HT-29 (cell line): ENCODE measurements at regions not wholly inside any gene's neighbourhood (a gene's known extent, or its start where the extent isn't known, plus 50 kb on each side); places are given as distances from the start of the nearest gene placed in this dataset.
"Not testable (repeated sequence)": the region's sequence is repeated elsewhere in the genome, so short reads cannot be mapped to it uniquely, and the experiment has no call there.

Experiments used
- DNase-seq: peaks from one replicate; pipeline ENCODE4 v3.0.0-alpha.2; 2015; ENCODE audit warnings: low spot score

DNA sequence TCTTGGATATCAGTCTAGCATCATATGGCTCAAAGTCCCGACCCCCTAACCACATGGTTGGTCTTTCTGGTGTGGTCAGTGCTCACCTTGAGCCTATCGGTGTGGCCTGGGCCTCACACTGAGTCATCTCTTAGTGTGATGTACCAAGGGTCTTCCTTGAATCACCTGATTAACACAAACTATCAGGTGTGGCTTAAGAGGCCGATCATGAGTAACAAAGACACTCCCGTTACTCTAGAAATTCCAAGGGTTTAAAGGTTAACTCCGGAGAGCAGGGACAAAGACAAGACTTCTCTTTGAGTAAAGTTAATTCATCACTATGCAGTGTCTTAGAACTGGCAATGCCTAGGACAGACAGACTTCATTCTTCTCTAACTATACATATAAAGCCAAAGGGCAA is 52.3 kb upstream of the ARMC3 start:
- no peak for DNase-seq

DNA sequence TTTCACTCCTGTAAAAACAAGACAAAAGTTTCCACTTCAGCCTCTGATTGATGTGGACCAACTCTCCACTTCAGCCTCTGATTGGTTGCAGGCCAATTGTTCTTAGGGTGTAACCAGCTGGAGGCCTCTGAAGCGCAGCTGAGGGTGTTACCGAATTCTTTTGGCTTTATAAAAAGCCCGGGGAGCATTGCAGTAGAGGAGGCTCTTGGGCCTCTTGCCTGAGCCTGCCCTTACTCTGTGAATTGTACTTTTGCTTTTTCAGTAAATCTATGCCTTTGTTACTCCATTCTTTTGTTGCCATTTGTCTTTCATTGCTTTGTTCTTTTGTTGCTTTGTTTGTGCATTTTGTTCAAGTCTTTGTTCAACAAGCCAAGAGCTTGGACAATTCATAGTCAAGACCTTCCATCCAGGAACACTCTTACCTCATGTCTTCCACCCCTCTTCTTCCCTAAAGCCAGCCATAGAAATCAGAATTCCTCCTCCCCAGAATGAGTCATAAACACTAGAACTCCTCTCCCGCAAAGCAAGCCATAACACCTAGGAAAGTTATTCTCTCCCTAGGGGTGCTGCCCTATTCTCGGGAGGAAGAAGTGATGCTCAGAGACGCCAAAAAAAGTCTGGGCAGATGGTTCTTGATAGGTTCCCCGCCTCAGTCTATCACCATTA is 53.5 kb upstream of the ARMC3 start:
- DNase-seq = no peak

DNA sequence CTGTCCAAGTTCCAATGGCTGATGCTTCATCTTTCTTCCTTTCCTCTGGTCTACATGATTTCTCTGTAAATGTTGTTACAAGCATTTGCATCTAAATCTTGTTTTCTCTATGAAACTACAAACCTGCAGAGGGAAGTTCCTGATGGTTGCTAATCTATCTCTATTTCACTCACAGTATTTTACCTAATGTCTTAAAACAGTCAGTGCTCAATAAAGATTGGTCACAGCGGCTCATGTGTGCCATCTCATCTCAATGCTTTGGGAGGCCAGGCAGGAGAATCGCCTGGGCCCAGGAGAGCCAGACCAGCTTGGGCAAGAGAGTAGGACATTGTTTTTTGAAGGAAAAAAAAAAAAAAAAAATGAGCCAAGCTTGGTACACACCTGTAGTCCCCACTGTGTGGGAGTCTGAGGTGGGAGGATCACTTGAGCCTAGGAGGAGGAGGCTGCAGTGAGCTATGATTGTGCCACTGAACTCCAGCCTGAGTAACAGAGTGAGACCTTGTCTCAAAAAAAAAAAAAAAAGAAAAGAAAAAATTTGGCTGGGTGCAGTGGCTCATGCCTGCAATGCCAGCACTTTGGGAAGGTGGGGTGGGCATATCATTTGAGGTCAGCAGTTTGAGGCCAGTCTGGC is 71.3 kb upstream of the ARMC3 start:
- no peak for DNase-seq

DNA sequence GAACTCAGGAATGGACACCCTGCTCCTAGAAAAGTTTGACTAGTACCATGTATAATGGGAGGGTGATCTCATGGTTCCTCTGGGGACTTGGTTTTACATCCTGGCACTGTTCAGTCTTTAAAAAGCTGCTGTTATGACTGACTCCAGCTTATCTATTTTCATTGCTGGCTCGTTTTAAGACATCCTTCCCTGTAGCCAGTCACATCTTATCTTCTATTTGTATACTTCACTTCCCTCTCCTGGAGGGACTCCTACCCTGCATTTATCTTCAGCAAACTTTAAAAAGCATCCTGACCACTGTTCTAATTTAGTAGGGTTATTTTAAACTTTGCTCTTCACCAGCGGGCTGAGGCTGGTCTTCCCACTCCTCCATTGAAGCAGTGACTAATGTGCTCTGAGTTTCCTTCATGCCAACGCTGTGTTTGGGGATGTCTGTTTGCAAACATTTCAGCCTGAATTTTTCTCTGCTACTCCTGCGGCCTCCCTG is 72.9 kb upstream of the ARMC3 start:
- DNase-seq = no peak

DNA sequence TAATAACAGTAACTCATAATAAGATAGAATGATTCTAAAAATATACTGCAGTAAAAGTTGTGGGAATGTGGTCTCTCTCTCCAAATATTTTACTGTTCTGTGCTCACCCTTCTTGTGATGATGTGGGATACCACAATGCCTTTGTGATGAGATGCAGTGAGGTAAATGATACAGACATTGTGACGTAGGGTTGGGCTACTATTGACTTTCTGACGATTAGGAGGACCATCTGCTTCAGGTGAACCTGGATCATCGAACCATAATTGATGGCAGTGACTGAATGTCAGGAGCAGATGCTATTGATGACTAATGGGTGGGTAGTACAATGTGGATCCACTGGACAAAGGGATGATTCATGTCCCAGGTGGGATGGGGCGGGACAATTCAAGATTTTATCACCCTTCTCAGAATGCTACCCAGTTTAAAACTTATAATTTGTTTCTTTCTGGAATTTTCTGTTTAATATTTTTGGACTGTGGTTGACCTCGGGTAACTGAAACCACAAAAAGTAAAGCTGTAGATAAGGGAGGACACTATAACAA is 73.9 kb upstream of the ARMC3 start:
- DNase-seq = no peak

DNA sequence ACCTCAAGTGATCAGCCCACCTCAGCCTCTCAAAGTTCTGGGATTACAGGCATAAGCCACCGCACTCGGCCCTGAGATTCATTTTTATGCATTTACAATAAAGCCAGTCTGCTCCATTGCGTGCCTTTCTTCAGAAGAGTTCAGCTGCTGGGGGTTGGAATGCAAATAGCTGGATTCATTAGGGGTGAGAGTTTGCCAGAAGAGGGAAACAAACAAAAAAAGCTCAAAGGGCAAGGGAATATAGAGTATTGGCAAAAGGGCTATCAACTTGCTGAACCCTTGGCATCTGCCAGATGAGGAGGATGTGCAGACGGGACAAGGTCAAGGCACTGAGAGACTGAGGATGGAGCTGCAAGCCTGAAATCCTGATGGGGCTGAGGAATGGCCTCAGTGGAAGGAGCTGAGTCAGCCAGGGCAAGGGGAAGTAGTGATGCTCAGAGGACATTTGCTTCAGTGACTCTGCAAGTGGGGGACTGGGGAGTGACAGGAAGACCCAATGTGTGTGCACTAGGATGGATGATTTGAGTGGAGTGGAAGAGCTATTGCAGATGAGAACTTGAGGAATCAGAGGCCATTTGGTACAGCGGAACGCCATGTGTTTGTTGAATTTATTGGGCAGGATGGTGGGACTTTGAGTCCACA is 75.0 kb upstream of the ARMC3 start:
- DNase-seq = no peak

DNA sequence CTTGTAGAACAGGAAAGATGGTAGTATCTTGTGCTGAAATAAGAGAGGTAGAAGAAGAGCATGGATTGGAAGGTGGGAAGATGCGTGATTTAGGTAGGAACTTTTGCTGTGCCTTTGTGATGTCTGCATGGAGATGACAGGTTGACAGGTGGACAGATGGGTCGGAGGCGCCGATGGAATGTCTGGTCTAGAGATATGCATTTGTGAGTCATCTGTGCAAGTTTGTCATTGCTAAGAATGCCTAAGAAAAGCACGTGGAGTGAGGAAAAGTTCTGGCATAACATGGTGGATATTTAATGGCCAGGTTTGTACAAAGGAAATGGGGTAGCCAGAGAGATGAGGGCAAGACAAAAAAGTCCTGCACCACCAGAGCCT is 76.0 kb upstream of the ARMC3 start:
- no peak for DNase-seq

DNA sequence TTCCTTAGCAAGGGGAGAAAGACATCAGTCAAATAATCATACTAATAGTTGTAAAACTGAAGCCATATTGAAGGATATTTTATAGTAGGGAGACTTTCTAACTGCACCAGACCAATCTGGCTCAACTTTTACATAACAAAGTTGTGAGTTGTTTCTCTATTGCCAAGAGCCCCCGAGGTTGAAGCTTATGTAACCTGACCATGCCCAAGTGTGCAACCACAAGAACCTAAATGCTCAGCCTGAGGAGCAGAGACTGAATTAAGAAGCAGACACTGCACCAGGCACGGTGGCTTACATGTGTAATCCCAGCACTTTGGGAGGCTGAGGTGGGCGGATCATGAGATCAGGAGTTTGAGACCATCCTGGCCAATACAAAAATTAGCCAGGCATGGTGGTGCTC is 77.3 kb upstream of the ARMC3 start:
- DNase-seq = no peak

DNA sequence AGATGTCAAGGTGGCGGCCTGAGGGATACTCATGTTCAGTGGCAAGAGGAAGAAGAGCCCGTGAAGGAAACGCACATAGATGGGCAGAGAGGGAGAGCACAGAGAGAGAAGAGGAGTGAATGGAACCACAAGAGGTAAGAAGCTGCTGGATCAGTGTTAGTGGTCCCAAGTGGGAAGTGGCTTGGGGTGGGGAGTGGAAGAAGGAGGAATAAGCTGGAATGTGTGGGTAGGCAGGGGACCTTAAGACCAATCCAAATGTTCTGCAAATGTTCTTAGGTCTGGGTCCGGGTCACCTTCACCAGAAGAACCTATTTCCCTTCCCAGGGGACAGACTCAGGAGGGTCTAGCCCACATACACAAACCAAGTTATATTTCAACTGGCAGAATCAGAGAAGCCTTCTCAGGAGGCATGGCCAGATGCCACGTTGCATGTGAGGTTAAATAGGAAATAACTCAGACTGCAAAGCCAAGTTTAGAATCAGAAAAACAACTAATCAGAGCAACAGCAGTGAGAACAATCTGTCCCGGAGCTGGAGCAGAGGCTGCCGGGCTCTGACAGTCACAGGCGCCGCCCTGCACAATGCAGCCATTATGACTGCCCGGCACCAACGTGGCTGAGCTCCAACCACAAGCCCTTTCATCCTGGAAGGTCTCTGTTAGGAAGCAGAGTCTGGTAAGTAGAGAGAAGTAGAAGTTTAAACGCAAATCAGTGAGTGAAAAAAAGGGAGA is 78.6 kb upstream of the ARMC3 start:
- peak; percentile 33 for DNase-seq

DNA sequence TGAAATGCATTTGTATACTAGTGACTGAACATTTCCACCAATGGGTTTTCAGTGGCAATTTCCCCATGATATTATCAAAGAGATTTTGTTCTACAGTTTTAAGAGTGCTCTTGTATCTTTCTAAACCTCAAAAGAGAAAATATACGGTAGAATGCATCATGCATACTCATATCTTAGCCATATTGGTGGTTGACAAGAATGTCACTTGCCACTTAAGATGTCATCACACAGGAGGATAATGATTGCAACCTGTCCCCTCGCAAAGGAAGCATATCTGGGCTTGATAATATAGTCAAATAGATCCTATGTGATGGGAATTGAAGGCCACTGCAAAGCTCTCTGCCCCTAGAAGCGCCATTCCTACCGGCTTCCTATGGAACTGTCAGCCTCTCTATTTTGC is 79.3 kb upstream of the ARMC3 start:
- no peak for DNase-seq

DNA sequence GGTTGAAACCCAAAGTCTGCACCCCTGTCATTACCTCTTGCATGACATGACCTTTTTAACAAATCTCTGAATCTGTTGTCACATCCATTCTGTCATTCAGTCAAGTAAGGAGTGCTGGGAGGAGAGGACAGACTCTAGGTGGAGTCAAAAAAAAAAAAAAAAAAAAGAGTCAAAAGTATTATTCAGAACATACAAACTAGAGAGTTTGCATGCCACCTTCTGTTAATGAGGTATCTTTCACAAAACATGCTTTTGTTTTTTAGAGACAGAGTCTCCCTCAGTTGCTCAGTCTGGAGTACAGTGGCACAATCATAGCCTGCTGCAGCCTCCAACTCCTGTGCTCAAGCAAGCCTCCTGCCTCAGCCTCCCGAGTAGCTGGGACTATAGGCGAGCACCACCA is 81.6 kb upstream of the ARMC3 start:
- DNase-seq = no peak

DNA sequence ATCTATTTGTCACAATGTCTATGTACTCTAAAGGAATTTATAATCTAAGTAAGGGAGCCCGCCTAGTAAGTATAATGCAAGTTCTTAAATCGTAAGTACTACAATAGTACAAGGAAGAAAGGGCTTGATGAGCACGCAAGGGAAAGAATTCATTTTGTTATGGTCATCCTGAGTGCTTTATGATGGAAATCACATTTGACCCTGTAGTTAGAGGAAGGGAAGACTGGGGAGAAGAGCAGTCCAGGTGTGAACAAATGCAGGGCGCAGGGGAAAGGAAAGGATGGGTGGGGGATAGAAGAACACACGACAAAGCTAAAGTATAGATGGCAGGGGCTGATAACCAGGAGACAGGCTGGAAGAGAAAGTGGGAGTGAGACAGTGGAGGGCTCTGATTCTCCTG is 88.2 kb upstream of the ARMC3 start:
- no peak for DNase-seq

DNA sequence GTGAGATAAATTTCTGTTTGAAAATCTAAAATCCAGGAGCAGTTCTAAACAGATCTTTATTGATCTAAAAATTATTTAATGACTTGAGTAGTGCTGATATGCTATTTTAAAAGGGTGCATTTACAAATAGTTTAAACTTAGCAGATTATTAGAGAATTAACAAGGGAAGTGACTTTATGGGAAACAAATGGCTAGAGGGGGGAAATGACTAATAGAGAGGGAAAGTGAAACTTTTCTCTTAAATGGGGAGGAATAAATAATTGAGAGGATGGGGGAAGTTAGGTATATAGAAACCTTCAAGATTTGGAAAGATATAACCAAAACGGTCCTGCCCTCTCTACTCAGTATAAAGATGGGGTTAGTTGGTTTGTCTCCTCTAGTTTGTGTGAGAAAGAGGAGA is 90.1 kb upstream of the ARMC3 start:
- no peak for DNase-seq

DNA sequence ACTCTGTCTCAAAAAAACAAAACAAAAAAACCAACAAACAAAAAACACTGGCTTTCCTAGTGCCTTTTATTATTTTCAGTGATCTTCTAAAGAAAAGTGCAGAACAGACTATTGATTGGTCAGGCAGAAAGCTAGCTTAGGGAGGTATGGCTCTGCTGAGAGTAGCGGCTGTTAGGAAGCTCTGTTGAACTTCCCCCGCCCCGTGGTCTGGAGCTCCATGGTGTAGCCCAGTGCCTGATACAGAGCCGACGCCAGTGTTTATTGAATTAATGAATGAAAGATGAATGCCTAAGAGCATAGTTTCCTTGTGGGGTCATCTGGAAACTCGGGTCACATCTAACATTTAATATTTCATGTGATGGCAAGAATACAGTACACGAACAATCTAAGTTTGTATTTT is 90.5 kb upstream of the ARMC3 start:
- no peak for DNase-seq

DNA sequence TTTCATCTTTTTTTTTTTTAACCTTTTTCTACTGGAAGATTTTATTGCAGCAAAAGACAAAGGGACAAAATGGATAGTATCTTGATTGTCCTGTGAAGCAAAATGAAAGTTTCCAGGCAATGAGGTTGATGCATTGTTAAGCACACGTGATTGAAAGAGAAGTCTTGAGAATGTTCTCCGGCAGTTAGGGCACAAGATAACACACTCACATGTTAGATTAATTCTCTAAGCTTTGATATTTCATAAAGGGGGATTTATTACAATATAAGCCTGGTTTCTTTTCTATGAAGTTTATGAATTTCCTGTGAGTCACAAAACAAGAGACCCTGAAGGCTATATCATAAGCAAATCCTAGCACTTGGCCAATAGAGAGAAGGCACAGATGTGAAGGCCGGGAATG is 93.4 kb upstream of the ARMC3 start:
- DNase-seq = no peak

DNA sequence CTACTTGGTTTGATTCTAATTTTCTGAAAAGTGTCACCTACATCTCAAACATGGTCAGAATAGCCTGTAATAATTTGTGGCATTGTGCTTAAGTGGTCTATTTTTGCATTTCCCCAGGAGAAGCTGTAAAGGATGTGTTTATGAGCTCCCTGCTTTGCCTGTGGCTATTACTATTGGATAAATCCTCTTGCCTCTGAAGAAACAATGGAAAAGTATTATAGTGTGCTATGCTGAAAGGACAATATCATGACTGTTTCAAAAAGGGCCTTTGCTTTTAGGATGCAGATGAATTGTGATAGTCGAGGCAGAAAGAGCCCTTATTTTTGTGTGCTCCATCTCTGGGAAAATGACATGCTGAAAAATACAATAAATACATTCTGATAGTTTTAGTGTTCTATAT is 94.1 kb upstream of the ARMC3 start:
- DNase-seq = no peak

DNA sequence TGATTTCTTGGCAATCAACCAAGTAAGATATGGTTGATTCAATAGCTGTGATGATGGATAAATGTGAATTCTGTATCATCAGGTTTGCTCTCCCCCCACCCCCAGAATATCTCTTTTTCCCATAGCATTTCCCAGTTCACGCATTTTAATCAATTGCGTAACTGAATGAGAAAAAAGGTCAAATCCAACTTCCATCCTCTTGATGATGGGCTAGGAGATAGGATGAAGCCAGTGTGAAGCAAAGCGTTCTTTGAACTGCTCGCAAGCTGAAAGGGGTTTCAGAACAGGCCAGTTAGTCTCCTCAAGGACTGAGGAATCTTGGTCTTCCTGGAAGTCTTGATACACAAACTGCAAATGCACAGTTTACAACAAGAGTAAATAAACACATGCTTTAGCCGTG is 94.5 kb upstream of the ARMC3 start:
- DNase-seq = no peak

DNA sequence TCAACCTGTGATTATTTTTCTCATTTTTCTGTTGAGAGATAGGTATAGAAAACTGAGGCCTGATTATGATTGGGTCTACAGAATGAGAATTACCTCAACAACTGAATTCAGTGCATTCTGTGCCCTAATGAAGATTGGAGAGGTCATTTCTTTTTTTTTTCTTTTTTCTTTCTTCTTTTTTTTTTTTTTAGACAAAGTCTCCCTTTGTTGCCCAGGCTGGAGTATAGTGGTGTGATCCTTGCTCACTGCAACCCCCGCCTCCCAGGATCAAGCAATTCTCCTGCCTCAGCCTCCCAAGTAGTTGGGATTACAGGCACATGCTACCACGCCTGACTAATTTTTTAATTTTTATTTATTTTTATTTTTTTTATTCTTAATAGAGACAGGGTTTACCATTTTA is 95.0 kb upstream of the ARMC3 start:
- DNase-seq = no peak

DNA sequence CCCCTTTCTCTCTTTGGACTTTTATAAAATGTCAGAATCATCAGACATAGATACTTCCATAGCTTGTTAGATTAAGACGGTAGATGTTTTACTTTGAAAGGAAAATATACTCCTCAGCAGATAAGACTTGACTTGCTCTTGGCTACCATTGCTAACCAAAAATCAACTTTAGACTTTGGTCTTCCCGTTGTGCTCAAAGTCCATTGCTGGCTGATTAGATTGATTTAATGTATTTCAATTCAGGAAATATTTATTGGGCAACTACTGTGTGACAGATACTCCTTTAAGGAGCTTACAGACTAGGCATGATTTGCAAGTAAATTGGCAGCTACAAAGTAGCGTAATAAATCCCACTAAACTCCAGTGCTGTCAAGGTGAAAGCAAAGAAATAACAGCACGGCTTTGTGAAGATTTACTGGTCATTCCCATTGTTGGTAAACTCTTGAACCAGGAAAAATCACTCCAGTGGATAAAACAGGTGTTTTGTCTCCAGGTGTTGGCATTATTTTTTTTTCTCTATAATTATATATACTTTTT is 95.7 kb upstream of the ARMC3 start:
- no peak for DNase-seq

DNA sequence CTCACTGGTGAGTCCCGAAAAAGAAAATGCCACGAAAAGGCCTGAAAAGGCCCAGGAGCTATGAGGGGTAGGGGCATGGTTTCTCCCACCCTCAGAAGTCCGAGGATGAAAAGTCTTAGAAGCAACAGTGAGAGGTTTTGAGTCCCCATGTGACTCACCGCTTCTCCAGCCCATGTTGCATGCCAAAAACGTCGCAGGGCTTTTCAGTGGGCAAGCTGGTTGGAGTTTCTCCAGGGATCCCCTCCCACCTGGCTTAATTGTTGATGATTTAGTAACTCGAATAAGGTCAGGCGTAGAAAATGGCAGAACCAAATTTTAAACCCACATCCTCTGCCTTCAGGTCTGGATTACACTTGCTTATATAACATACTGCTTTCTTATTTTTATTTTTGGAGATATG is 96.3 kb upstream of the ARMC3 start:
- no peak for DNase-seq

DNA sequence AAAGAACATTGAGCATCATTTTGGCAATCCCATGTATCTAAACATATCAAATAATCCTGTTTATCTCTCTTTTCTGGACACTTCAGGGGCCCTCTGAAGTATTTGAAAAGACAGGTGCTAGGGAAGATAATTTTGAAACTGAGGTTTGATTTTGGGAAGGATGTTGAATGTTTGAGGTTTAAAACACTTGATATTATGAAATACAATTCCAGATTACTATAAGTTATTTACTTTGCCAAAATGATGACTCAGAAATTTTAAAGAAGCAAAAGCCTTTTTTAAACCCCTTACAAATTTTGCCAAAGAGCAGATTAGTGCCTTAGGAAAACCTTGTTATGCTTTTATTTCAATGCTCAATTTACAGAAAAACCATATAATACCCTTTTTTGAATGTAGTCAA is 99.1 kb upstream of the ARMC3 start:
- not testable (repeated sequence) for DNase-seq

DNA sequence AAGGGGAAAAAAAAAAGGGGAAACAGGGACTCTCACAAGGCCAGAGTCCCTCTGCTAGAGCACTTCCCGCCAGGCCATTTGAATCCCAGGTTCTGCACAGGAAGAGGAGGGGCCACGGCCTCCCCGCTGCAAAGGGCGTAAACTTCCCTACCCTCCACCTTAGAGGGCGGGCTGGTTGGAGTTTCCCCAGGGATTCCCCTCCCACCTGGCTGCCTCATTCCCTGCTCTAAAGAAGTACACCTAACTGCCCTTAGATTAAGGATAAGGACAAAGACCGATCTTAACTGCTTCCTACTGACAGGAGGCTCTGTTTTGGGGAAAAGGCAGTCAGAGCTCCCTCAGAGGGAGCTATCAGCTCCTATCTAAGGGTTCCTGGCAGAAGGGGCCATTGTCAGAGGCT is 102.0 kb upstream of the ARMC3 start:
- DNase-seq = peak; percentile 47
